ENCODE measurements at regions not wholly inside any gene's neighbourhood (a gene's known extent, or its start where the extent isn't known, plus 50 kb on each side); places are given as distances from the start of the nearest gene placed in this dataset.
"Not testable (repeated sequence)": the region's sequence is repeated elsewhere in the genome, so short reads cannot be mapped to it uniquely, and the experiment has no call there.

DNA sequence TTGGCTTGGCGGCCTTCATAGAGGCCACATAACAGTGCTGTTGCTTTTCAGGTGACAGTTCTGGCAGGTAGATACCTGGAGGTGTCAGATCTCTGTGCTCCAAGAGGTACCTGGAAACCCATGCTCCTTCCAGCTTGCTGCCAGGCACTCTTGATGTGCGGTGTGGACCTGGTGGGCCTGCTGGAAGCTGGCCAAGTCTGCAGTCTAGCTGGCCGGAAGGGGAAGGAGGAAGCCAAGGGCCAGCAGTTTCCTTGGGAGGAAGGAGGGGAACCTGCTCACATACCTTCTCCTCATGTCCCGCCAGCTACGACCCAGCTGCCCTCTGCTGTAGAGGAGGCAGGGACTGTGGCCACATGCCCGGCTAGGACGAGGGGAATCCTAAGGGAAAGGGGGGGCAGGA lies 166.4 kb upstream of the AJAP1 start:
- no peak for DNase-seq (ENCODE audit: low spot score)

DNA sequence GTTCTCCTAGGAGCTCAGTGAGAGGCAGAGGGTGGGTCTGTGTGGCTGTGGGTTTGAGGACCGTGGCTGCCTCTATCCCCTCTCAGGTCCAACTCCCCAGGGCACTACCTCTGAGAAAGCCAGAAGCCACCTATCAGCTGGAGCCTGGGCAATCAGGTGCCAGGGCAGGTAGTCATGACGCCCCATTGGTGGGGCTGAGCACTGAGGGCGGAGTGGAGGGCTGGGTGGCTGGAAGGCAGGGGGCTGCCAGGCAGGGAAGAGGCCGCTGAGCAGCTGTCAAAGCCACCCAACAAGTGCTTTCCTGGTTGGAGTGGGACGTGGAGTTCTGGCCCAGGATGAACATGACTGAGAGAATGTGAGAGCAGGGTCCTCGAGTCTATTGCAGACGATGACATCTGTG lies 164.9 kb upstream of the AJAP1 start:
- no peak for DNase-seq (ENCODE audit: low spot score)

DNA sequence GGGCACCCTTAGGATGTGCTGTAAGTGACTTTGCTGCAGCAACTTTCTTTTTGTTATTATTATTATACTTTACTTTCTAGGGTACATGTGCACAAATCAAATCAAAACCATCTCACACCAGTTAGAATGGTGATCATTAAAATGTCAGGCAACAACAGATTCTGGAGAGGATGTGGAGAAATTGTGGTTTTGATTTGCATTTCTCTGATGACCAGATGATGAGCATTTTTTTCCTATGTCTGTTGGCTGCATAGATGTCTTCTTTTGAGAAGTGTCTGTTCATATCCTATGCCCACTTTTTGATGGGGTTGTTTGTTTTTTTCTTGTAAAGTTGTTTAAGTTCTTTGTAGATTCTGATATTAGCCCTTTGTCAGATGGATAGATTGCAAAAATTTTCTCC lies 164.4 kb upstream of the AJAP1 start:
- not testable (repeated sequence) for DNase-seq (ENCODE audit: low spot score)

DNA sequence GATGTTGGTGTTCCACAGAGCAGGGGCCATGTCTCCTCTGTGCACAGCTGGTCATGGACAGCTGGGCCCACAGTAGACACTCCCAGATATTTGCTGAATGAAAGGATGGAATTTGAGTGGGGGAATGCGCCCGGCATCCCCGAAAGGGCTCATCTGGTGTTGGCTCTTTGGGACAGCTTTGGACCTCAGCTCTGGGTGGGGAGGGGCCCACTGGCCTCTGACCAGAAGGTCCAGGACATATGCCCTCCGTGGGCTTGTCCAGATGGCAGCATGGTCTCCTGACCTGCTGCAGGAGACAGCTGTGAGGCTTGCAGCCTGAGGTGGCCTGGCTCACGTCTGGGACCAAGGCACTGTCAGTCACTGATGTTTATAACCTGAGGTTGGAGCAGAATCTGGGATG lies 160.4 kb upstream of the AJAP1 start:
- no peak for DNase-seq (ENCODE audit: low spot score)

DNA sequence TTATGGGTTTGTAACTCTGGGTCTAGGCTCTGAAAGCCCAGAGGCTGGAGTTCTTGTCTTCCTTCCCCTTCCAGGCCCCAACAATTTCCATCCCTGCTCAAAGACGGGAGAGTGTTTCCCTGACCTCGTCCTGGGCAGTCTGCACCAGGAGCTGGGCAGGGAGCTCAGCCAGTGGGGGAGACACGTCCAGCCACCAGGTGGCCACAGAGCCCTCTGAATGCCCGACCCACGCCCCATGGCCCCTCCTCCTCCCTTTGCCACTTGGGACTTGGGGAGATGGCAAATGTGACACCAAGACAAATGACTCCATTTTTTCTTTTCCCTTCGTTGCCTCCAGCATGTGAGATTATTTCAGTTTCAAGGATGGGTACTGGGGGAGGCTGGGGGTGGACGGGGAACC lies 159.9 kb upstream of the AJAP1 start:
- no peak for DNase-seq (ENCODE audit: low spot score)

DNA sequence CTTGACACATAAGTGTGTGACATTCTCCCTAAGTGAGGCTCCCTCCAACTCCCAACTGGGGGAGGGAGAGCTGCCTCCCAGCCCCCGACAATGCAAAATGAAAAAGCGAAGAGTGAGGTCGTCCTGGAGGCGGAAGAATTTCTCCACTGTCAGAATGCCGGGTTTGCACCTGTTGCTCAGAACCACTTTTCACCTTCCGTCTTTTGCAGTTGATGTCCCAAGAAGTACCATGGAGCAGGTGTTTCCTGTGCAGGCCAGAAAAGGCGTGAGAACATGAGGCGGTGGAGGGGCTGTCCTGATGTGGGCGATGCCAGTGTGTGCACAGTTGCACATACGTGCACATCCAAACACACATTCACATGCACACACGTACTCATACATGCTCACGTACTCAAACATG lies 158.6 kb upstream of the AJAP1 start:
- no peak for DNase-seq (ENCODE audit: low spot score)

DNA sequence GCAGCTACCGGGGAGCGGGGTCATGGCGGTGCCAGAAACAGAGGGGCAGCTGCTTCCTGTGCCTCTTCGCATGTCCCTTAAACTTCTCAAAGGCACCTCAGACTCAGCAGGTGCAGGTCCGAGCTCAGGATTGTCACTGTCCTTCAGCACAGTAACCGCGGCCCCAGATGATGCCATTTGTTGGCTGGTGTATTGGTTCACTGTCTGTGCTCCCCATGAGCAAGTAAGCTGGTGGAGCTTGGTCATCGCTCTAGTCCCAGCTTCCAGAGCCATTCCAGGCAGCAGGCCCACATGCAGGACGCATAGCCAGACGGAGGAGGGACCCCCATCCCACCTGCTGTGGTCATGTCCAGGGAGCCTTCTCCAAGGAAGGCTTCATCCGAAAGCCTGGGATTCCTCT lies 154.0 kb upstream of the AJAP1 start:
- DNase-seq (ENCODE audit: low spot score), result no peak

DNA sequence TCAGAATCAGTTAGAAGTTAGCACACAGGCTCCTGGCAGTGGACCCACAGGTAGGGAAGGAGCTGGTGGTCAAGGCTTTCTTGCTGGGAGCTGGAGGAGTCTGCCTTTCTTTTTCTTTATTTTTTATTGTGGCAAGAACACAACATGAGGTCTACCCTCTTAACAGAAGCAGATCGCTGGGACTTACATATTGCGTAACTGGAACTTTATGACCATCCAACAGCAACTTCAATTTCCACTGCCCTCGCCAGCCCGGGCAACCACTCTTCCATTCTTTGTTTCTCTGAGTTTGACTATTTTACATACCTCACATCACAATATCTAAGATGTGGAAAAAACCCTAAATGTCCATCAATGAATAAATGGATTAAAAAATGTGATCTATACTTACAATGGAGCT lies 147.8 kb upstream of the AJAP1 start:
- DNase-seq (ENCODE audit: low spot score), result no peak

DNA sequence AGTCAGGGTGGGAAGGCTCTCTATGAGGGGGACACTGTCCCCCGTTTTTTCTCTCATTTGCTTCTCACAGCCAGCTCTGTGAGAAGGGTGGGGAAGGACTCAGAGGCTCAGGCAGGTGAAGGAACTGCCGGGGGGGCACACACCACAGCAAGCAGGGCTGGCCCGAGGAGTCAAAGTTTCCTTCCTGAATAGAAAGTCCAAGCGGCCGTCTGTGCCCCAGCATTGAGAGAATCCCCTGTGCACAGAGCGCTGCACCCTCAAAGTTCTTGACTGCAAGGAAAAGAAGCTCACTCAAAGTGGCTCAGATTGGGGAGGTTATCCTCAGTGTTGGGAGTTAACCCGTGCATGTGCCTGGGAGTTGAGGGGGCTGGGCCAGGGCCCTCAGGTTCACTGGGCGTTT lies 145.2 kb upstream of the AJAP1 start:
- DNase-seq (ENCODE audit: low spot score), result no peak

DNA sequence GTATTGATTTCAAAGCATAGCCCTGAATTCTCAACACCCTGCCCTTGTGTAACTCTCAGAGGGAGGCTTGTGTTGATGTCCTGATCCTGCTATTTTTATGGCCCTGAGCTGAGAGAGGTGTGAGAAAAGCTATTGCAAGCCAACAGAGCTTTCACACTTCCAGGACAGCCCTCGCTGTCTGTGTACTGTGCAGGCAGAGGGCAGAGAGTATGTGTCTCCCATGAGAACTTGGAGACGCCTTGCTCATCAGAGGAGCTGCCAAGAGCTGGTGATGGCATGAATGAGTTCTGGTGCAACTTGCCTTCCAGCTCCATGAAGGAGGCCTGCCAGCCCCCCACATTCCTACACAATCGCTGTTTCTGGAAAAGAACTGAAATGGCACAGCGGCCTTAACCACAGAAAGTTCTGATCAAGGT lies 144.1 kb upstream of the AJAP1 start:
- no peak for DNase-seq (ENCODE audit: low spot score)

DNA sequence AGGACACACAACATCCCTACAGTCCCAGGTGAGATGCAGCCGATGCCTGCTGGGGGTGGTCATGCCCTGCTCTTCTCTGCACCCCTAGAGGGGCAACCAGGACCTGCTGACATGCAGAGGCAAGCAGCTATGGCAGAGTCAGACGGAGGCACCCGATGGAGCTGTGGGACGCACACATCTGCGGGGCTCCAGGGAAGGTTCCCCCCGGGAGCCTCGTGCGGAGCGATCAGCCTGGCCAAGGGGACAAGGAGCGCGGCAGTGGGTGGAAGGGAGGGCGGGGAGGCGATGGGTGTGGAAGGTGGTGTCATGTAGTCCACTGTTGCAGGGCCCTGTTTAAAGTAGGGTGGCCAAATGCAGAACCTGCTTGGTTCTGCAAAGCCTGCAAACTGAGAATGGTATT lies 143.0 kb upstream of the AJAP1 start:
- DNase-seq (ENCODE audit: low spot score), result no peak

DNA sequence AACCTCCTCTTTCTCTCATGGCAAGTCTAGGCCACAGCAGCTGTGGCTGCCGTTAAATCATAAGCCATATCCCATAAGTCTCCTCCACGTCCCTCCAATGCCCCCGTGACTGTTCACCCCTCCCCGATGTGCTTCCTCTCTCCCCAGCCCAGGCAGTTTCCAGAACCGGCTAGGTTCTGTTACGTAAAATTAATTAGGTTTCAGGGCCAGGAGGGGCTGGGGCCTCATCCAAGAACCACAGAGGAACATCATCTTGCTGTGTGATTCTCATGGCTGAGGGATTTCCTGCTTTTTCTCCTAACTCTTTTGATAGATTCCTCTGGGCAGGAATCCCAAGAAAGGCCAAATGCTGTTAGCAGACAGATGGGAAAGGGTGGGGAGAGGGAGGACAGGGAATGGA lies 141.8 kb upstream of the AJAP1 start:
- DNase-seq (ENCODE audit: low spot score), result no peak

DNA sequence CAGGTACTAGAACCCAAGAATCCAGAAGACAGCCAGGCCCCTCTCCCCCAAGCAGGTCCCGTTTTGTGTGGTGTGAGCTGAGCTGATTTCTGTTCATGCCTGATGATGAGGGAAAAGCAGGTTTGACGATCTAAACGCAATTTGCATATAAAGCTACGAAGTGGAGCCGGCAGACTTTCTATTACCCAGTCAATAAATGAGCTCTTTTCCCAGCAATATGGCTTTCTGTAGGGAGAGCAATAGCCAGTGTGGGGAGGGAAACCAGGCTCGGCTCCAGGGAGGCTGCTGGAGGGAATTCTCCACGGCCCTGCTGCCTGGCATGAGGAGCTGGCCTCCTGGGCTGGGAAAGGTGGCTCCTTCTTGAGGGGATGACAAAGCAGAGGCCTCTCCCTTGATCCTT lies 140.7 kb upstream of the AJAP1 start:
- DNase-seq (ENCODE audit: low spot score), result no peak

DNA sequence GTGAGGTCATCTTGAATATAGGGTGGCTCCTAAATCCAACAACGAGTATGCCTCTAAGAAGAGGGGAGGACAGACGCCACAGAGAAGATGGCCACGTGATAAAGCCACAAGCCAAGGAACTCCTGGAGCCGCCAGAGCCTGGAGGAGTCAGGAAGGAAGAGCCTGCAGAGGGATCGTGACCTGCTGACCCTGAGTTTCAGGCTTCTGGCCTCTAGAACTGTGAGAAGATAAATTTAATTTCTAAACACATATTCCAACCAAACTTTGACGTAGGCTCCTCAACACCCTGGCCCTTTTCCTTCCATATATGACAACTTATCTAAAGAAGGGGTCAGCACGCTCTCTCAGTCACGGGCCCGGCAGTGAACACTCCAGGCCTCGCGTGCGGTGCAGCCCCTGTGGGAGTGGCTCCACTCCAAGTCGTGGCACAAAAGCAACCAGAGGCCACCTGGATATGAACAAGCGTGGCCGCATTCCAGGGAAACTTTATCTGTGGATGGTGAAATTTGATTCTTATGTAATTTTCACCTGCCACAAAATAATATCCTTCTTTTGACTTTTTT lies 138.6 kb upstream of the AJAP1 start:
- DNase-seq (ENCODE audit: low spot score), result no peak

DNA sequence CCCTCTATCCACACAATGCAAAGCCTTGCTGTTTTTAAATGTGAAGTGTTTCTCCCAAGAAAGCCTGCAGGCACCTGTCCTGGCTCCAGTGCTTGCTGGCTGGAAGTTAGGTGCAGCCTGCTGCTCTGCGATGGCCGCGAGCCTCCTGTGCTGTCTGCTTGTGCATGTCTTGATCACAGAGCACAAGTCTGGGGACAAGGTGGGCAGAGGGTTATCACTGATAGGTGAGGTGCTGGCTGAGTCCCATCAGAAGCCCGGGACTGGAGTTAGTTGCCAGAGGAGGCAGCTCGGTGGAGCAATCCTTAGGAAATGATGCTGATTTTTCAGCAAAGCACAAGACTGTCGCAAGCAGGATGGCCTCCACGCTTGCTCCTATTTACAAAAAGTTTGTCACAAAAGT lies 137.8 kb upstream of the AJAP1 start:
- DNase-seq (ENCODE audit: low spot score), result no peak

DNA sequence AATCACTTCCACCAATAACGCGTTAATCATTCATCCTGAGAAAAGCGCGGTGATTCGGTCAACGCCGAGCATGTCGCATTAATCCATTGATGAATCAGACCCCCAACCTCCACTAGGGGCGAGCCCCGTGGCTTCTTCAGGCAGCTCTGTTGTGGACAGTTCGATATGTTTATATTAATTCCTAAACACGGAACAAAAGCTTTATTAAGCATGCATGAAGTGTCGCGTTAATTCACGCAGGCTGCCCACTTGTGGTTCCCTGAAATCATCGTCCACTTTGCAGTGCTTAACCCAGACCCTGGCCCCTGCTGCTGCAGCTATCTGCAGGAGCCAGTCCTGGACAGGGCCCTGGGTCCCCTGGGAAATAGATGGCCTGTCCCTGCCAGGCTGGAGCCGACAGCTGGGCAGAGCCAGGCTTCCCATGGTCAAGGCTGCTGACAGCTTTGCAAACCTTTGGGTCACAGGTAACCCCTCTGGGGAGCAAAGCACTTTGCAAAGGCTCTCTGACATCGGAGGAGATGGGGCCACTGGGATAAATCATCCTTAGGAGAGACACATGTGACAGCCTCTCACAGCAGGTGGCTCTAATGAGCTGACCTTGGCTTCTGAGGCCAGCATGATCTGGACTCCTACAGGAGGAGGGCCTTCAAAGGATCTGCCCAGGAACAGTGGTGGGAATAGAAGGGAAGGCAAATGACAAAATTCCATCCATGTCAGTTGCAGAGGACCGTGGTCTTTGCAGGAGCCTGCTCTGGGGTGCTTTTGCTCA lies 137.0 kb upstream of the AJAP1 start:
- DNase-seq (ENCODE audit: low spot score), result no peak

DNA sequence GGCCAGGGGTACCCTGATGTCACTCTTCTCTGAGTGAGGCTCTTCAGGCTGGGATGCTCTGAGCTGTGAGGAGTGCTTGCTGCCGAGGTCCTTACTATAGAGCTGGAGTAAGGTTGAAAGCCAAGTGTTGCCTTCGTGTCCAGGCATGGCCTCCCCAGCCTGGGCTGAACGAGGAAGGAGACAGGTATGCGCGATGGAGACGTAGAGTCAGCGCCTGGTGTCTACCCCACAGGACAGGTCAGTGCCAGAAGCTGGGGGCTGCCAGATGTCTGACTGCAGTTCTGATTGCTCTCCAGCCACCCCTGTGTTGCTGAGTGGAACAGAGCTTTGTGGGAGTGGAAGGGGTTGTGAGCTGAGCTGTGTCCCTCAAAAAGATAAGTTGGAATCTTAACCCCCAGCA lies 135.8 kb upstream of the AJAP1 start:
- DNase-seq (ENCODE audit: low spot score), result no peak

DNA sequence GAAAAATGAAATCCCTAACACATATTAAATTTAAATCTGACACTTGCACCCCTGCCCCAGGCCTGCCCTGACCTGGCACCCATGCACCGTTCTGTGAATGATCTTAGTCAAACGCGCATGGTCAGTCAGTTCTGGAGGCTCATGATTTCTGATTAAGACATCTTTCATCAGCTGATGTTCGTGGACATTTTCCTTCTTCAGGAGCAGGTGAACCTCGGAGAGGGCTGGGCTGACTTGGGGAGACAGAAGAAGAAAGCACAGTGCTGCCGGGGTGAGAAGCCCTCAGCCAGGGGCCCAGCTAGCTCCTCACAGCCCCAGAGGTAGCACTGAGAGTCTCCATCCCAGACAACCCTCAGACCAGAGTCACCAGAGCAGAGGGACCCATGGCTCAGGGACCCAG lies 134.5 kb upstream of the AJAP1 start:
- no peak for DNase-seq (ENCODE audit: low spot score)

DNA sequence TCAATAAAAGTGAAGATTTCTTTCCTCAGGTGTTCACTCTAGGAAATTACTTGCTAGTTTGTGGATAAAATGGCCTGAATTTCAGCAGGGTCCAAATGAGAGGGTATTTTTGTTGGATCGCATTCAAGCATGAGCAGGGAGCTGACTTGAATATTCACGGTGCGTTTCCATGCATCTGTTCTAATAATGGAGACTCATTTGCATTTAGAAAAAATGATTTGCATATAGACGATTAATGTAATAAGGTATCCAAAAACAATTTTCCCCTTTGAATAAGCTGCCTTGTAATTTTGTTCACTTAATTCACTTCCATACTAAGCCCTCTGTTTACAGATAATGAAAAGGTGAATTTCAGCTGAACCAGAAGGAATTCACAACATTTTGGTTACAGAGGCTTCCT lies 130.9 kb upstream of the AJAP1 start:
- DNase-seq (ENCODE audit: low spot score), result no peak

DNA sequence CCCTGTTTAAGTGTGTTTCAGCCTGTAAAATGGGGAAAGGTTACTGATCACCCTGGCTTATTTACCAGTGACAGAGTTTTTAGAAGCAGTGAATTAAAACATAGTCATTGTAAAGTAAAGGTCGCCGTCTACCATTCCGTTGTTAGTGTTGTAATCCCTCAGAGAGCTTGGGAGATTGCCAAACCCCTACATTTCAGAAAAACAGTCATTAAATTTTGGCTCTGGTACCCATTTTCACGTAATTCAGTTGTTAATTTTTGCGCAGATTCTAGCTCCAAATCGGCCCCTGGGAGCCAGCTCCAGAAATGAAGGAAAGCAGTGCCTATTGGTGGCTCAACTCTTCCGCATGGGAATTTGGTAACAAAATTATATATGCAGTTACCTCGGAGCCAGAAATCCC lies 127.7 kb upstream of the AJAP1 start:
- no peak for DNase-seq (ENCODE audit: low spot score)

DNA sequence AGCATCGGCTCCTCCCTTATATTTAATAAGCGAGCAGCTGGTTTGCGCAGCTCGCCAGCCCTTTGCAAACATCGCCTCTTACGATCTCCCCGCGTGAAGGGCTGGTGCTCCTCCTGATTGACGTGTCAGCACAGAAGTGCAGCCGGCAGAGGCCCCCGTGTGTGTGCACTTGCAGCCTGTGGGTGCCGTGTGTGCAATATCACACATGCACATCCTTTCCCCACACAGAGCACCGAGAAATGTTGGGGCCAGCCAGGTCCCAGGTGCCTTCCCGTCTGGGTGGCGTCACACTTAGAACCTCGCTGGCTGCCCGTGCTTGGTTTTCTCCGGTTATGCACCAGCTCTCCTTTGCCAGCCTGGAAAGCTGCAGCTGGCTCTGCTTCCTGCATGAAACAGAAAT lies 126.6 kb upstream of the AJAP1 start:
- no peak for DNase-seq (ENCODE audit: low spot score)

DNA sequence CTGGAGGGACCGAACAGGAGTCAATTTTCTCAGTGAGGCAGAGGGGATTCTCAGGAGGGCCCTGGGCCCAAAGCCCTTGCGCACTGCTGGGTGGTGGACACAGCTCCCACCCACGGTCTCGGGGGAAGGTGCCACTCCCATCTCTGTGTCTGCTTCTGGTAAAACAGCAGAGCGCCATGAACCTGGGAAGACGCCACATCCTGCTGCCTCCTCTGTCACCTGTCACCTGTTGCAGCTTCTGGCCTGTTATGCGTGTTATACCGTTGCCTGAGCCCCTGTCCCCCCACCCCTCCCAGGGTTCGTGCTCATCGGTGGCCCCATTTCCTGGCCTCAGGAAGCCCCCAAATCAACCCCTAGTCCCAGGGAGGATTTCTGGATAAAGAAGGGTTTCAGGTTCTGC lies 125.8 kb upstream of the AJAP1 start:
- no peak for DNase-seq (ENCODE audit: low spot score)

DNA sequence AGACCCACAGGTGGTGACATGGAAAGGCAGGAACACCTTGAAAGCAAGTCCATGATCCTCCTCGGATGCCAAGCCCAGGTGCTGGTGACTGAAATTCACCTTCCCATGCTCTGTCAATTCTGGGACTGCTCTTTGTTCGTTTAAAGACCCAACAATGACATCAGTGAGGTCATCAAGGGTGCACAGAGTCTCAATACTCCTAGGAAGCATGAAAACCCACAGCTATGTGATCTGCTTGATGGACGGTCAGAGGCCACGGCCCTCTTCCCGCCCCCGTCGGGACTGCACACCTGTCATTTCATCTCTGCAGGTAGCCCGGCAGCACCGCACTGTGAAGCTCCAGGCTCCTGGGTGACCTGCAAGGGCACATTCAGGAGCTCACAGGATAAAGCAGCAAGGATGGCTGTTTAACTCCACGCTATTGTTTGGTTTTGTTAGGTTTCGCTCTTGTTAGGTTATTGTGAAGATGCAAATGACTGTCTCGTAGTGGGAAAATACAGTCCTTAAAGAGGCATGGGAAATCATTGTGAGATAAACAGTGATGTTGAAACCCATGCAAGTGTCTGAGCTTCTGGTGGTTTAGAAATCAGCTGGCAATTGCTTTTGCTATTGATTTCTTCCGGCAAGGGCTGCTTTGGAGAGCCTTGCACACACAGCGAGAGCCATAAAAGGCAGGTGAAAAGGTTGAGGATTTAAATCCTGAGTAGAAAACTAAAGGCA lies 124.8 kb upstream of the AJAP1 start:
- DNase-seq (ENCODE audit: low spot score), result no peak

All from CD4-positive, alpha-beta T cell treated with Interleukin-2 at 100 ng/mL for 4 hours (primary cell).